ENCODE measurements at regions not wholly inside any gene's neighbourhood (a gene's known extent, or its start where the extent isn't known, plus 50 kb on each side); places are given as distances from the start of the nearest gene placed in this dataset.

- no peak for DNase-seq (ENCODE audit: low read depth)
Measured at GRCh38 chr5:42349163-42349562, 74.1 kb upstream of the GHR start.

GRCh38 chr5:42351956-42352355, 71.3 kb upstream of the GHR start:
- no peak for DNase-seq (ENCODE audit: low read depth)

- peak; percentile 13 for DNase-seq (ENCODE audit: low read depth)
Measured at GRCh38 chr5:42360056-42360455, 63.2 kb upstream of the GHR start.

- DNase-seq (ENCODE audit: low read depth), result no peak
Measured at GRCh38 chr5:42360616-42361314, 62.5 kb upstream of the GHR start.

GRCh38 chr5:42361315-42361688, 61.9 kb upstream of the GHR start:
- DNase-seq (ENCODE audit: low read depth), result no peak

GRCh38 chr5:42366051-42366450, 57.2 kb upstream of the GHR start:
- peak; percentile 4 for DNase-seq (ENCODE audit: low read depth)

Data from renal cortical epithelial cell (primary cell).